Testis (tissue), 2 donors: ENCODE measurements at regions not wholly inside any gene's neighbourhood (a gene's known extent, or its start where the extent isn't known, plus 50 kb on each side); places are given as distances from the start of the nearest gene placed in this dataset.

ENCODE experiments used
- CTCF ChIP-seq, 3 experiments: fragments of 450-650 bp in 2 of 3; fragments of 200-600 bp in 1 of 3; sonication (generic) in 1 of 3; IDR thresholded peaks; one replicate each; pipeline ENCODE4 v1.5.1; 2016 to 2019; ENCODE audit warnings: antibody characterized with exemption in 3 of 3, mild to moderate bottlenecking in 2 of 3, moderate library complexity in 1 of 3
- POLR2A ChIP-seq: fragments of 450-650 bp; IDR thresholded peaks from one replicate; pipeline ENCODE4 v1.6.1; 2017; ENCODE audit warnings: antibody characterized with exemption, mild to moderate bottlenecking, moderate library complexity

DNA sequence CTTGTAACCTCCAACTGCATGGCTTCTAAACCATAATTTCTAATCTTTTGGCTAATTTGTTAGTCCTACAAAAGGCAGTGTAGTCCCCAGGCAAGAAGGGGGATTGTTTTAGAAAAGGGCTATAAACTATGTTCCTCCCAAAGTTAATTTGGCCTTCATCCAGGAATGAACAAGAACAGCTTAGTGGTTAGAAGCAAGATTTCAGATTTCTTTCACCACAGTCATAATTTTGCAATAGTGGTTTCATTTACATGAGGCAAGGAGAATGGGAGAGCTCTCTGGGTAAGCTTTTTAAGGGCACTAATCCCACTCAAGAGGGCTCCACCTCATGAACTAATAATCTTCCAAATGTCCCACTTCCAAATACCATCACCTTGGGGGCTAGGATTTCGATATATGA is 1353.9 kb downstream of the NCAM2 start:
- no peak for TF ChIP-seq POLR2A
- no peak for TF ChIP-seq CTCF (IDR thresholded peaks at IDR 0.05)
